Astrocyte of the spinal cord (primary cell): ENCODE measurements at regions not wholly inside any gene's neighbourhood (a gene's known extent, or its start where the extent isn't known, plus 50 kb on each side); places are given as distances from the start of the nearest gene placed in this dataset.

ENCODE experiments used
- DNase-seq: peaks from one replicate; pipeline ENCODE4 v3.0.0; 2011; ENCODE audit warnings: low read depth, low spot score
- H3K4me3 ChIP-seq: 2 replicates; pipeline ENCODE4 v1.5.1; 2011; ENCODE audit warnings: low read depth, mild to moderate bottlenecking, low read length, moderate library complexity
- CTCF ChIP-seq: IDR thresholded peaks from 2 replicates; pipeline ENCODE4 v1.5.1; 2012; ENCODE audit warnings: low read depth, mild to moderate bottlenecking, low read length, inconsistent platforms
- in situ Hi-C: cut with HindIII; loops from 2 replicates; pipeline ENCODE4 v1.10.0; 2017; ENCODE audit warnings: low sequenced_read_pairs

- in situ Hi-C loops, result no loop called here
- no peak for DNase-seq
- TF ChIP-seq CTCF, result no peak
- H3K4me3 ChIP-seq, result no peak overlapping the region
These were observed 157.4 kb upstream of the SPRY4 start for GRCh38 chr5:142482207-142482606.

GRCh38 chr5:142481410-142481809, 156.6 kb upstream of the SPRY4 start:
- DNase-seq, result no peak
- in situ Hi-C loops, result no loop called here
- no peak overlapping the region for H3K4me3 ChIP-seq
- no peak for TF ChIP-seq CTCF

- H3K4me3 ChIP-seq, result no peak overlapping the region
- no peak for TF ChIP-seq CTCF
- in situ Hi-C loops, result no loop called here
- DNase-seq, result no peak
These were observed 155.2 kb upstream of the SPRY4 start for GRCh38 chr5:142479854-142480519.

GRCh38 chr5:142479150-142479549, 154.3 kb upstream of the SPRY4 start:
- in situ Hi-C loops, result no loop called here
- H3K4me3 ChIP-seq, result no peak overlapping the region
- DNase-seq, result no peak
- no peak for TF ChIP-seq CTCF

- H3K4me3 ChIP-seq, result no peak overlapping the region
- DNase-seq, result no peak
- in situ Hi-C loops, result no loop called here
- no peak for TF ChIP-seq CTCF
These were observed 153.3 kb upstream of the SPRY4 start for GRCh38 chr5:142478113-142478512.

- no peak for TF ChIP-seq CTCF
- in situ Hi-C loops, result no loop called here
- H3K4me3 ChIP-seq, result no peak overlapping the region
- no peak for DNase-seq
These were observed 150.3 kb upstream of the SPRY4 start for GRCh38 chr5:142475102-142475513.
